Stimulated activated CD4-positive, alpha-beta T cell treated with anti-CD3 and anti-CD28 coated beads, Interleukin-12 subunit alpha, Interleukin-12 subunit beta, amount 100 ng/mL, for 4 hours (primary cell): ENCODE measurements at regions not wholly inside any gene's neighbourhood (a gene's known extent, or its start where the extent isn't known, plus 50 kb on each side); places are given as distances from the start of the nearest gene placed in this dataset.
"Not testable (repeated sequence)": the region's sequence is repeated elsewhere in the genome, so short reads cannot be mapped to it uniquely, and the experiment has no call there.

ENCODE experiments used
- DNase-seq: peaks from one replicate; pipeline ENCODE4 v3.0.0-alpha.2; 2020

DNA sequence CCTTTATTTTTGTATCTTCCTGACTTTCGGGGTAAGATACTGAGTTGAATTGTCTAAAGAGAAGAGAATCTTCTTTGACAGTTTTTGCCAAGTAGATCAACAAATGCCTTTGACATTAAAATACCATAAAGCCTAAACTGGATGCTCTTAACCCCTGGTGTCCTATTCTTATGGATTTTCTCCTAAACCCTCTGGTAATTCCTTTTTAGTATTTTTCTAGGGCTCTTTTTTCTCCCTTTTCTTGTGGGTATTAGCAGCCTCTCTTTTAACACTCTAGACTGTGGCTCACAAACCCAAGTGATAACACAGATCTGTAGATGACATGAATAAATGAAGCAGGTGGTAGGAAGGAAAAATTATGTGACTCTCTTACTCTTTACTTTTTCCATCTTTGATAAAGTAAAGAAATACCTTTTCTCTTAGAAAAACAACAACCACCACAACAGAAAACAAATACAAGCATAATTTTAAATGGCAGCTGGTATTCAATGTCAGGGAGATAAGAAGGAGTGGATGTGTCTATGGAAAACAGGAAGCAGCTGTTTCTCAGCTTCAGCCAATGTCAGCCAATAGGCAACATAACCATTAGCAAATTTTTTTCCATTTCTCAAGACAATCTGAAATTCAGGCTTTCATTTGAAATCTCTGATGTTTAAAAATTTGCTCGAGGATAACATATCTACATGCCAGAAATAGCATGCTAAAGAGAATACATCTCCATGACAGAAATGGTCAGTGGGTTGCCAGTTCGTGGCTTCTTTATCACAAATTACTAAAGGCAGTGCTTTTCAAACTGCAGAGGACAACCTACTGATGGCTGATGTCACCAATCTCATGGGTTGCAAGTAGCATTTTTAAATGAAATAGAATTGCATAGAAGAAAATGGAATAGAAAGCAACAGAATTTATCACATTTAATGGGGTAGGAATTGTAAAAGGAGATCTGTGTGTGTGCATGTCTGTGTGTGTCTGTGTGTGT is 123.1 kb upstream of the KRR1 start:
- DNase-seq, result no peak

DNA sequence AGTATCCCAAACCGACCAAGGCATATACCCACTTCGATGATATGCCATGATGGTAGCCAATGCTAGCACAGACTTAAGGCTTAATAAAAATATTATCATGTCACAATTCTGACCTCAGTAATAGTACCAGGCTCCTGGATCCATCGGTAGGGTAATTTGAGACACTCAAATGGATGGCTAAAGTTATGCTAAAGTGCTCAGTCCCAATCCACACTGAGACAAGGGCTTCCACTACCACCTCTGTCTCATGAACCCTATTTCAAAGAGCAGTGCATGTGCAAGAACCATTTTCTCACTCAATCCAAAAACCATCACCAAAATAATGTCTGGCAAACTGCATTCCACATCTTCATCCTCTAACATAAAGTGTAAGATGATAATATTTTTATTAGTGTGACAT is 122.4 kb upstream of the KRR1 start:
- no peak for DNase-seq

DNA sequence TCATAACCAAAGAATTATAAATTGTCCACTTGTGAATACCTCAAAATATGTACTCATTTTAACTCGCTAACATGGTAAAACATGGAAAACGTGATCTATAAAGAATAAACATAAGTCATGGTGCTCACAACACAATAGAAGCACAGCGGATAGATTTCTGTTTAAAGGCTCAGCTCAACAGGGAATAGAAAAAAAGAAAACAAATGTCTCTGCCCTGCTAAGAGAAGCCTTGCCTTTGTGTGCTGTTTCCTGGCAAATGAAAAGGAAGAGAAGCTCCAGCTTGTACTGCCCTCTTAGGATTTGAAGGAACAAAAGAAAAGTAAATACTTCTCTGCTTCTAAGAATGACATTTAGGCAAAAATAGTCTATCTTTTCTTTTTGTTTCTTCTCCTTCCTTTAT is 121.0 kb upstream of the KRR1 start:
- no peak for DNase-seq

DNA sequence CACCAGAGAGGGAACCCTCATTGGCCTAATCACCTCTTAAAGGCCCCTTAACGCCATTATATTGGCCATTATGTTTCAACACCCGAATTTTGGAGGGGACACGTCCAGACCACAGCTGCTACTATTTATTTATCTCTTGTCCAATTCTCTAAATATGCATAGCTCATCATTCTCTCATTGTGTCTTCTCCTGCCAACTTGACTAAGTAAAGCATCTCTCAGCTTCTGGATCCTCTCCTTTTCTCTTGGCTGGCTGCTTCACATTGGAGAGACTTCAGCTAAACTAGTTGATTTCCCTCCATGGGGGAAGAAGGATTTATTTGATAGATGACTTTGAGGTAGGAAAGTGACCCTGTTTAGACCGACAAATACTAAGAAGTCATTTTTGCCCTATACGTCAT is 120.4 kb upstream of the KRR1 start:
- DNase-seq, result no peak

DNA sequence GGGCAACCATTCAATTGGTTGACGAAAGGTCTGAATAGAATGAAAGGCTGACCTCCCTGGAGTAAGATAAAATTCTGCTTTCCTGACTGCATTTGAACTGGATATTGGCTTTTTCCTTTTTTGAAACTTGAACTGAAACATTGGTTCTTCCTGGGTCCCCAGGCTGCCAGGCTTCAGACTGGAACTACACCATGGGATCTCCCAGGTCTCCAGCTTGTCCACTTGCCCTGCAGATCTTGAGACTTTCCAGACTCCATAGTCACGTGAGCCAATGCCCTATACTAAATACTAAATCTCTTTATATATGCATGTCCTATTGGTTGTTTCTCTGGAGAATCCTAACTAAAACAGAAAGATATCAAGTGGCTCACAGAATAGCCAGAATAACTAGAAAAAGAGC is 118.7 kb upstream of the KRR1 start:
- no peak for DNase-seq

DNA sequence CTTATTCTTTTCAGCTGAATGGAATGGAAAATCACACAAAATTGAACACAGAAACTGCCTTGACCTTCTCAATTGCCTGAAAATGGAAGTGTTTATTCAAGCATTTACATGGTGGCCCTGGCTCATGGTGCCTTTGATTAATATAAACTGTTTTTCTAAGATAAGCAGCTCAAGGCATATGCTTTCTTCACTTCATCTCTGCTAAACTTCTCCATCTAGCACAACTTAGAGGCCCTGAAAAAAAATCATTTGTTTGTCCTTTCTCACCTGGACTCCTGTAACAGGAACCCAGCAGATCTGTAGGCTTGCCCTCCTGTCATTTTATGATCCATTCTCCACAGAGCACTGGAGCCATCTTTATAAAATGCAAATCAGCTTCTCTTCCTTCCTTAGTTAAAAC is 117.5 kb upstream of the KRR1 start:
- no peak for DNase-seq

DNA sequence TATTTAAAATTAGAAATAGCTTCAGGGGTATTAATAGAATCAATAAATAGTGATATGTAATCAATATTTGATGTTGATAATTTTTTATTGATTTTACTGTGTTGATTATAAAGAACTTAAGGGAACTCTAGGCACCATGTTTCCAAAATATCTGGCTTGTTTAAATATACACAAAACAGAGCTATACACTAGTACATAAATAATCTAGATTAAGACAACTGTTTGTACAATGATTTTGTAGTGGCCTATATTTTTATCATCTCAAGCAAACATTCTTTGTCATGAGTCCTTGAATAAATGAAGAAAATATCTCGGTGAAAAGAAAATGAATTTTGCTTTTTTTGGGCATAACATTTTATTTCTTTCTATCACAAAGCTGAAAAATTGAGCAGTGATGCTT is 117.1 kb upstream of the KRR1 start:
- no peak for DNase-seq

DNA sequence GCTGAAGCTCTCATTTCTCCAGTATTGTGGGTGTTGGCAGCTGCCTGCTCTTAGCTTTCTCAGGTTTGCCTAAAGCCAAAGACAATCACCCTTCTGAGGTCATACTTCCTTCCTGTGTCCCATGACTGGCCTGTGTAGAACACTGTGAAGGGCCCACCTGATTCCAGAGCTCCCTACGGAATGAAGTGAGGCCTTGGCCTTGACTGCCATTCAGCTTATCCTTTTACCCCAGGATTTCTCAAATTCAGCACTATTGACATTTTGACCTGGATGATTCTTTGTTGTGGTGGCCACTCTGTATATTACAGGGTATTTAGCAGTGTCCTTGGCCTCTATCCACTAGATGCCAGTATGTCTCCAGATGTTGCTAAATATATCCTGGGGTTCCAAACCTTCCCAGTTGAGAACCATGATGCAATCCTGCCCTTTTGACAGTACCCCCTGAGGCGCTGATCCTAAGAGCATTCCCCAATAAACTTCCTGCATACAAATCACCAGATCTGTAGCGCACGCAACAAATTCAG is 112.3 kb upstream of the KRR1 start:
- DNase-seq, result no peak

DNA sequence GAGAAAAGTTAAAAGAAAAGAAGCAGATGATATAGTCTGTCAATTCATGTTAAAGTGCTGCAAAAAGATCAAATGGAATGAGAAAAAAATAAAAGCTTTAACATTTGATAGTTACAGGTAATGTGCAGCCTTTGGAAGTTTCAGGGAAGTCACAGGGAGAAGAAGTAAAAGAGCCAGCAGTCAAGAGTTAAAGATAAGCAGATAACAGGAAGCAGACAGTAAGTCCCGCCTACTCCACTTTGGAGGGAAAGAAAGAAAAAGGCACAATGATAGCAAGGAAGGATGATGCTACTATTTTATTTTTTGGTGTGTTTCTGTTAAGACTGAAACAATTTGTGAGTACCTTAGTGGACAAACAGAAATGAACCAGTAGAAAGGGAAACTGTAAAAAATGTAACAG is 111.1 kb upstream of the KRR1 start:
- no peak for DNase-seq

DNA sequence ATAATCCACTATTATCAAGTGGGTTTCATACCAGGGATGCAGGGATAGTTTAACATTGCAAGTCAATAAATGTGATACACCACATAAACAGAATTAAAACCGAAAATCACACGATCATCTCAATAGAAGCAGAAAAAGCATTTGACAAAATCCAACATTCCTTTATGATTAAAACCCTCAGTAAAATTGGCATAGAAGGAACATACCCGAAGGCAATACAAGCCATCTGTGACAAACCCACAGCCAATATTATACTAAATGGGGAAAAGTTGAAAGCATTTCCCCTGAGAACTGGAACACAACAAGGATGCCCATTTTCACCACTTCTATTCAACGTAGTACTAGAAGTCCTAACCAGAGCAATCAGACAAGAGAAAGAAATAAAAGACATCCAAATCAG is 103.0 kb upstream of the KRR1 start:
- DNase-seq, result not testable (repeated sequence)

DNA sequence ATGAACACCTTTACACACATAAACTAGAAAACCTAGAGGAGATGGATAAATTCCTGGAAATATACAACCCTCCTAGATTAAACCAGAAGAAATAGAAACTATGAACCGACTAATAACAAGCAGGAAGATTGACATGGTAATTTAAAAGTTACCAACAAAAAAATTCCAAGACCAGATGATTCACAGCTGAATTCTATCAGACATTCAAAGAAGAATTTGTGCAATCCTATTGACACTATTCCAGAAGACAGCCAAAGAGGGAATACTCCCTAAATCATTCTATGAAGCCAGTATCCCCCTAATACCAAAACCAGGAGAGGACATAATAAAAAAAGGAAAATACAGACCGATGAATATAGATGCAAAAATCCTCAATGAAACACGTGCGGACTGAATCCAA is 102.6 kb upstream of the KRR1 start:
- no peak for DNase-seq

DNA sequence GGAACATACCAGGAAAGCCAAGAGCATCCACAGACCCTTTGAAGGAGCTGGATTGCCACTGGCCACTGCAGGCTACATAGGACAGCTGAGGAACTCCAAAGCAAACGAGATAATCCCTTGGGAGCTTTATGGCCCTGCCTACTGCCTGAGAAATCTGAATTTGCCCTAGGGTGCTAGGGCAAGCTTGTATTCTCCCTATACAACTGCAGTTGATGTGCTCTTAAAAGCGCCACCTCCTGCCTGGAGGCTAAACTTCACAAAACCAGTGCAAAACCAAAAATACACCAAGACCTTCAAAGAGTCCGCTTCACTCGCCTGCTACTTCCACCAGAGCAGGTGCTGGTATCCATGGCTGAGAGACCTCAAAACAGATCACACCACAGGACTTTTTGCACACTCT is 99.6 kb upstream of the KRR1 start:
- DNase-seq, result no peak

DNA sequence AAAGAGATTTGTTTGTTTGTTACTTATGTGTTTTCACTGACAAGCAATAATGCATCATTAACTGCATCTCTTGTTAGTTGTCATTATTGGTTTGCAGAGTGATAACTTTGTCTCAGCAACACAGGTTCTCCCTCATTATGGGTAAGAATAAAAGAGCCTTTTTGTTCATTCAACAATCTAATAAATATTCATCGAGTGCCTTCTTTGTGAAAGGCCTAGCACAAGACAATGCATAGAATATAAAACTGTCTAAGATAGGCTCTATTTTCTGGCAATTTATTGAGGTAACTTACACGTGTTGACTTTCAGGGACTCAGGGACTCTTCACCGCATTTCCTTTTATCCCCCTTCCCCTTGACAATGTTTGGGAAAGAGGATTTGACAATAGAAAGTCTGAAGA is 95.5 kb upstream of the KRR1 start:
- DNase-seq, result no peak

DNA sequence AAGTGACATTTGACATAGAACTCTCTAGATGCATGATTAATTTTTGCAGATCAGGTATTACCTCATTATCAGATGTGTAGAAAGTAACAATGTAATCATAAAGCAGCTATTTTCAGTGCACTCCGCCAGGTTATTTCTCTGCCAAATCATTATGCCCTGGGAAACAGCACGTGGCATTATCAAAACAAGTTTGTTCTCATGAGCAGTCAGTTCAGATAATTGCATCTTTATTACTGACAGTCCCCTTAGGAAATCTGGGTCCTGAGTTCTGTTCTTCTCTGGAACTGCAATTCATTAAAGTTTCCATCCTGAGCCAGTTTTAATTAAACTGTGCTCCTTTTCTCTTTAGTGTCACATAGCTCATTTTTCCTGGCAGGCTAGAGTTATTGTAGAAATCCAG is 94.7 kb upstream of the KRR1 start:
- no peak for DNase-seq

DNA sequence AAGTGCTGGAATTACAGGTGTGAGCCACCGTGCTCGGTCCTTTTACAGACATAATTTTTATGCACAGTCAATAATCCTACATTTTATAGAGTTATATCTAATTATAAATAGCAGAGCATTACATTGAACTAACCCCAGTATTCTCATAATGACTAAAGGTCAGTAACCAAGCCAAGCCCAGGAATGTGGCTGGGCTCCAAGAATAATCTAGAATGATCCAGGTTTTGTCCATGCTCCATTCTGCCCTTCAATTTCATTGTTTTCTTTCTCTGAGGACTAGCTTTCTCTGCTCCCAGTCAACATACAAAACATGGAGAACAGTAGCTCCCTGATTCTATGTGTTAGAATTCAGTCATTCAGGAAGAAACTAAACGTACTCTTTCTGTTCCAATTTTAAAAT is 92.1 kb upstream of the KRR1 start:
- DNase-seq, result no peak

DNA sequence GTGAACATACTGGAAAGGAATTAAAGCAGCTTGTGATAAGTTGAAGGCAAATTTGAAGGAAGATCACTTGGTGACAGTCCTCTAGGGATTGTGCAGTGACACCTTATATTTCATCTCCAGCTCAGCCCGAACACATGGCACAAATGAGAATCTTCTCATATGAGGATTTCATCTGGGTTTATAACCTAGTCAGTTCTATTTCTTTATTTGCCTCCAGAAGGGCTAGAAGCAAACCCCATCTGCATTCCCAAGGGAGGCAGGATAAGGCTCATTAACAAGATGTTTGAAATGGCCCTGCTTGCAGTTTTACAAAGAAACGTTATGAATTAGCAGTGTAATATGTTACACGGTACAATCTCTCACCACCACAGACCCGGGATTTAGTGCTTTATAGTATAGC is 90.7 kb upstream of the KRR1 start:
- no peak for DNase-seq

DNA sequence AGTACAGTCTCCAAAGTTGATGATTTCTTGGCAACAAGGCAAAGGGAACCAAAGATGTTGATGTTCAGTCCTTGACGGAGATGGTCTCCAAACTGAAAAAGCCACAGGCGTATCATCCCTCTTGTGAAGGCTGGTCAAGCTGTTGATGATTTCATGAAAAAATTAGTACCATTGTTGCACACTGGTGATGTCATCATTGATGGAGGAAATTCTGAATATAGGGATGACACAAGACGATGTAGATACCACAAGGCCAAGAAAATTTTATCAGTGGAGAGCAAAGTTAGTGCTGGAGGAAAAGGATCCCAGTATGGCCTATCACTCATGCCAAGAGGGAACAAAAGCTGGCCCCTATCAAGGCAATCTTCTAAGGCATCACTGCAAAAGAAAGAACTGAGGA is 88.7 kb upstream of the KRR1 start:
- no peak for DNase-seq

DNA sequence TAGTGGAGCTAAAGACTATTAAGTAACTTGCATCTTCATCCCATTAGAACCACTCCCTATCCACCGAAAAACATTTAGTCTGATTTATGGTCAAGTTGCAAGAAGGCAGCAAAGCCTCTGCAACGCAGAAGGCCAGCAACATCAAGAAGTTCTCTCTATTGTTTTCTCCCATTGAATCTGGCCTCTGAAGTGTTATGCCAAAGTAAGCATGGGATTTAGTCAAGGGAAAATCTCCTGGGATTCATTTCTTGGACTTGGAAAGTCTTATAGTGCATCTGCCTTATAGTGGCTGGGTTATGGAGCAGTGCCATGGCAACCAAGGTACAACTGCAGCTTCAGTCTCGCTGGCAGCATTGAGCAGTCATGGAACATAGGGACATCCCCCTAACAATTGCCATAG is 87.7 kb upstream of the KRR1 start:
- no peak for DNase-seq

DNA sequence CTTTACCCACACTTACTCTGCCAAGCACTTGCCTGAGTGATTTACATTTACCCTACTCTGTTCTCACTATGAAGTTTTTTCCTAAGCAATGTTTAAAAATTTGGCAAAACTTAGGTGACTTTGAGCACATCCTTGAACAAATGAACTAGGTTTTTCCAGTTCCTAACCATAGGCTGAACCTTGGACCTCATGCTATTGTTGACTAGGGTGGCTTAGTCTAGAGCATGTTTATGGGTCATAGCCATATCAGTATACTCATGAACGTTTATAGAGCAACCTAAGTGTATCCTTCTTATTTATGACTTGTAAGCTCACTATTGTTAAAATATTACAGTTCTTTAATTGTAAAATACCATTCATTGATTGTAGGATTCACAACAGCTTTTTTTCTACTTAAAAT is 85.0 kb upstream of the KRR1 start:
- no peak for DNase-seq

DNA sequence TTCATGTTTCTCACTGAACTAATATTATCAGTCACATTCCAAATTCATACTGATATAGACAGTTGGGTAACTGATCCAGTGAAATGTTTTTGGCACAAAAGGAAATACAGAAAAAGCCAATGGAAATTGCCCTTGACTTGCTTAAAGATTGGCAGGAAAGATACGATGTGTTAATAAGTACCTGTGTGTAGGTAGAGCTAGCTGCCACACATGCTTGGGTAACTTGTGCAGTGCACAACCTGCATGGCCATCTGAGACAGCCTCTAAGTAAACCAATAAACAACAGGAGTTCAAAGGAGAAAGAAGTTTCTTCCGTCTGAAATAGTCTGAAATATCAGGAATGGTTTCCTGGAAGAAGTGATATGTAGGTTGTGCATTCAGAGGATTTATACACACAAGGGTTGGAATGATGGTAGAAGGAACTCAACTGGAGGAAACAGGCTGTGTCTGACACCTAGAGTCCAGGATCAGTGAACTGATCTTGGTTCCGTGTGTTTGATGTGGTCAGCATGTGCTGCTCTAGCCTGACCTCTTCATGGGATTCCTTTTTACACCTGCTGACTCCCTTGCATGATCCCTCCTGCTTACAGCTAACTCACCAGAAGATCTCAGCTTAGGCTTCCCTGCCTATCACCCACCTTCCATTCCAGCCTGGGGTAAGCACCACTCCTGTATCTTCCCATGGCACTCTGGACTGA is 81.4 kb upstream of the KRR1 start:
- no peak for DNase-seq

DNA sequence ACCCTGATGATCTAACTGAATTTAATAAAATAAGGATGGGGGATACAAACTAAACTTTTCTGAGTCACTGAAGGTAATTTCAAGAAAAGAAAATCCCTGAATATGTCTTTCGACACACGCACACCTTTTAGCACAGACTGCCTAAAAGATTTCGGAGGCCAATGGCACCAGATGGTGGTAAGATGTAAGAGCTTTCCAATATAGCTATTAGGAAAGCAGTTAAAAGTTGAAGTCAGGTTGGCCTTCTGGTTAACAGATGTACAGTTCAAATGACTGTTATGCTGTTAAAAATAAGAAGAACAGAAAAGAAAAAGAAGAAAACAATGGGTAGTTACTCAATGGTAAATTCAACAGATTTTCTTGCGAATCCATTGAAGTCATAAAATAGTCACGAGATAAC is 80.7 kb upstream of the KRR1 start:
- DNase-seq, result no peak

DNA sequence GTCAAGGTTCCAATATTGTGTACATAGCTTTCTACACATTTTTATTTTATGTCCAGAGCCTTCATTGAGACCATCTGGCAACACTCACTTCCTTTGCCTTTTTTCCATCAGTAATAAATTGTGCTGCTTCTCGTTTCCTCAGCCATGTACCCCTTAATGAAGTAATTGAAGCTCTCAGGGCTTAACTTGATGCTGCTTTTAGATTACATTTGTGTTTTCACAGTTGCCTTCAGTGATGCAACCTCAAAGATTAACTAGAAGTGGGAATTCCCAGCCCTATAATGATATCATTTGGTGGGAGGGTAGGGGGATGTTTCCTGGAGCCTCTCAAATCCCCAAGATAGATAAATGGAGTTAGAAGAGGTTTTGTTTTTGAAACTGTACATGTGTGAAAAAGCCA is 80.2 kb upstream of the KRR1 start:
- no peak for DNase-seq

DNA sequence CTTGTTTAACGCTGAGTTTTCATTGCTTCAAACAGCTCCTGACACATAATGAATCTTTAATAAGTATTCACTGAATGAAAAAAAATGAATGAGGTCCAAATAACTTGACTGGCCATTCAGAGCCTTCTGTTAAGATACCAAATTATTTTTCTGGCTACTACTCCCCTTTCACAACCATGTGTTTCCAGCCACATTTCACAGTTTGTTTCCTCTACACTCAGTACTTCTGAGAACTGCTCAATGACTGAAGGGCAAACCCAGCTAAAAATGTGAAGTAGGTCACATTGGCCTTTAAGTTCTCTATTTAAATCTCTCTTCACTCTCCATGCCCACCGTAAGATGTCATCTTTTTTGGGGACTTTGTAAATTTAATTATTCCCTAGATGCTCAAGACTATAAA is 78.4 kb upstream of the KRR1 start:
- DNase-seq, result no peak

DNA sequence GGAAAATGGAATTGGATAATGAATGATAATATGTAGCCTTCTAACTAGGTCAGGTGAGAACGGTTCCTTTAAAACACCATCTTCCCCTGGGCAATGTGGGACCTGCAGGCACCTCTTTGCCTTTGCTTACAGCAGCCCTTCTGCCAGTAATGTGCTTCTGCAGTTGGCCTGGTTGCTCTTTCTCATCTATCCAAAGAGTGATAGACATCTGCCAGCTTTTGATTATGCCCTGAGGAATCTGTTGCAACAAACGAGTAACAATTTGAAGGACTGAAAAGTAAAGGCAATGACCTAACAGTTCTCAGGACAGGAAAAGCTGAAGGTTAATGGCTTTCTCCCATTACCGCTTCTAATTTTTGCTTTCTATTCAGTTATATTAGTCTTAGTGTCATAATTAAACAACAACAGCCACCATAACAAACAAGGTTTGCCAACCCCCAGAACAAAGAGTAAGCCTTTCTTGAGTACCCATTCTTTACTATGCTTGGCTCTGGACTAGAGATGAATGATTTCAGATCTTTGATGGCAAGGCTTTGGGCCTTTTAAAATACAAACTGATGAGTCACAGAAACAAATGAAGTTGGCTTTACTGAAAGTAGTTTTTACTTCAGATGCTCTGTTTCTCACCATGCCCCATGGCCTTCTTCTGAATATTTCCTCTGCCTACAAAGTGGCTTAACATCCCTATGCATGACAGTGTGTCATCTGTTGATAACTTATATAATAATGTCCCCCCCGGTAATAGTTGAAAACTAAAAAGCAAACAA is 76.1 kb upstream of the KRR1 start:
- DNase-seq, result no peak
